SIG-M5 (cell line): ENCODE measurements at regions not wholly inside any gene's neighbourhood (a gene's known extent, or its start where the extent isn't known, plus 50 kb on each side); places are given as distances from the start of the nearest gene placed in this dataset.
"Not testable (repeated sequence)": the region's sequence is repeated elsewhere in the genome, so short reads cannot be mapped to it uniquely, and the experiment has no call there.

Experiments used
- DNase-seq: peaks from one replicate; lab custom pipeline; 2025; lab: John Stamatoyannopoulos, UW

- no peak for DNase-seq
These were observed 51.7 kb upstream of the COL8A1 start for GRCh38 chr3:99586701-99587100.

- DNase-seq: no peak
These were observed 58.4 kb upstream of the COL8A1 start for GRCh38 chr3:99579965-99580364.

- DNase-seq: no peak
These were observed 59.1 kb upstream of the COL8A1 start for GRCh38 chr3:99579246-99579645.

- DNase-seq: no peak
These were observed 59.9 kb upstream of the COL8A1 start for GRCh38 chr3:99578339-99578970.

GRCh38 chr3:99576904-99577559 lies 61.4 kb upstream of the COL8A1 start:
- no peak for DNase-seq

- DNase-seq: no peak
These were observed 62.7 kb upstream of the COL8A1 start for GRCh38 chr3:99575683-99576082.

- no peak for DNase-seq
These were observed 68.3 kb upstream of the COL8A1 start for GRCh38 chr3:99570061-99570460.

- no peak for DNase-seq
These were observed 69.6 kb upstream of the COL8A1 start for GRCh38 chr3:99568663-99569335.

- no peak for DNase-seq
These were observed 73.1 kb upstream of the COL8A1 start for GRCh38 chr3:99565331-99565730.

- DNase-seq: no peak
These were observed 75.3 kb upstream of the COL8A1 start for GRCh38 chr3:99562990-99563607.

- no peak for DNase-seq
These were observed 76.3 kb upstream of the COL8A1 start for GRCh38 chr3:99562138-99562537.

GRCh38 chr3:99561056-99561455 lies 77.3 kb upstream of the COL8A1 start:
- DNase-seq: no peak

GRCh38 chr3:99559196-99559595 lies 79.2 kb upstream of the COL8A1 start:
- DNase-seq: no peak

- DNase-seq: not testable (repeated sequence)
These were observed 82.5 kb upstream of the COL8A1 start for GRCh38 chr3:99555885-99556284.

GRCh38 chr3:99551520-99551919 lies 86.9 kb upstream of the COL8A1 start:
- no peak for DNase-seq

- DNase-seq: no peak
These were observed 88.3 kb upstream of the COL8A1 start for GRCh38 chr3:99549957-99550603.

GRCh38 chr3:99549220-99549619 lies 89.2 kb upstream of the COL8A1 start:
- DNase-seq: no peak

GRCh38 chr3:99548674-99549073 lies 89.7 kb upstream of the COL8A1 start:
- DNase-seq: no peak

GRCh38 chr3:99545941-99546580 lies 92.3 kb upstream of the COL8A1 start:
- DNase-seq: no peak

GRCh38 chr3:99544786-99545281 lies 93.6 kb upstream of the COL8A1 start:
- DNase-seq: no peak

- DNase-seq: no peak
These were observed 94.6 kb upstream of the COL8A1 start for GRCh38 chr3:99543796-99544195.
